ENCODE measurements at regions not wholly inside any gene's neighbourhood (a gene's known extent, or its start where the extent isn't known, plus 50 kb on each side); places are given as distances from the start of the nearest gene placed in this dataset.

GRCh38 chr18:55982992-55983391 lies 395.0 kb upstream of the TCF4 start:
- TF ChIP-seq, protein P1, sequence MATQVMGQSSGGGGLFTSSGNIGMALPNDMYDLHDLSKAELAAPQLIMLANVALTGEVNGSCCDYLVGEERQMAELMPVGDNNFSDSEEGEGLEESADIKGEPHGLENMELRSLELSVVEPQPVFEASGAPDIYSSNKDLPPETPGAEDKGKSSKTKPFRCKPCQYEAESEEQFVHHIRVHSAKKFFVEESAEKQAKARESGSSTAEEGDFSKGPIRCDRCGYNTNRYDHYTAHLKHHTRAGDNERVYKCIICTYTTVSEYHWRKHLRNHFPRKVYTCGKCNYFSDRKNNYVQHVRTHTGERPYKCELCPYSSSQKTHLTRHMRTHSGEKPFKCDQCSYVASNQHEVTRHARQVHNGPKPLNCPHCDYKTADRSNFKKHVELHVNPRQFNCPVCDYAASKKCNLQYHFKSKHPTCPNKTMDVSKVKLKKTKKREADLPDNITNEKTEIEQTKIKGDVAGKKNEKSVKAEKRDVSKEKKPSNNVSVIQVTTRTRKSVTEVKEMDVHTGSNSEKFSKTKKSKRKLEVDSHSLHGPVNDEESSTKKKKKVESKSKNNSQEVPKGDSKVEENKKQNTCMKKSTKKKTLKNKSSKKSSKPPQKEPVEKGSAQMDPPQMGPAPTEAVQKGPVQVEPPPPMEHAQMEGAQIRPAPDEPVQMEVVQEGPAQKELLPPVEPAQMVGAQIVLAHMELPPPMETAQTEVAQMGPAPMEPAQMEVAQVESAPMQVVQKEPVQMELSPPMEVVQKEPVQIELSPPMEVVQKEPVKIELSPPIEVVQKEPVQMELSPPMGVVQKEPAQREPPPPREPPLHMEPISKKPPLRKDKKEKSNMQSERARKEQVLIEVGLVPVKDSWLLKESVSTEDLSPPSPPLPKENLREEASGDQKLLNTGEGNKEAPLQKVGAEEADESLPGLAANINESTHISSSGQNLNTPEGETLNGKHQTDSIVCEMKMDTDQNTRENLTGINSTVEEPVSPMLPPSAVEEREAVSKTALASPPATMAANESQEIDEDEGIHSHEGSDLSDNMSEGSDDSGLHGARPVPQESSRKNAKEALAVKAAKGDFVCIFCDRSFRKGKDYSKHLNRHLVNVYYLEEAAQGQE (IDR thresholded peaks at IDR 0.05; ENCODE audit: insufficient read depth in 1 of 2, low read depth in 2 of 2, low read length in 2 of 2) = no peak
- TF ChIP-seq TAF1 (IDR thresholded peaks at IDR 0.05; ENCODE audit: borderline replicate concordance, insufficient read depth, low read length) (no peak), SIN3A (IDR thresholded peaks at IDR 0.05; ENCODE audit: borderline replicate concordance, insufficient read depth, low read length) (no peak), FOXP2 (optimal IDR thresholded peaks at IDR 0.05; ENCODE audit: borderline replicate concordance, extremely low read depth, extremely low read length, insufficient read depth) (no peak), POLR2AphosphoS5 (IDR thresholded peaks at IDR 0.05; ENCODE audit: low read depth, low read length) (no peak)

DNA sequence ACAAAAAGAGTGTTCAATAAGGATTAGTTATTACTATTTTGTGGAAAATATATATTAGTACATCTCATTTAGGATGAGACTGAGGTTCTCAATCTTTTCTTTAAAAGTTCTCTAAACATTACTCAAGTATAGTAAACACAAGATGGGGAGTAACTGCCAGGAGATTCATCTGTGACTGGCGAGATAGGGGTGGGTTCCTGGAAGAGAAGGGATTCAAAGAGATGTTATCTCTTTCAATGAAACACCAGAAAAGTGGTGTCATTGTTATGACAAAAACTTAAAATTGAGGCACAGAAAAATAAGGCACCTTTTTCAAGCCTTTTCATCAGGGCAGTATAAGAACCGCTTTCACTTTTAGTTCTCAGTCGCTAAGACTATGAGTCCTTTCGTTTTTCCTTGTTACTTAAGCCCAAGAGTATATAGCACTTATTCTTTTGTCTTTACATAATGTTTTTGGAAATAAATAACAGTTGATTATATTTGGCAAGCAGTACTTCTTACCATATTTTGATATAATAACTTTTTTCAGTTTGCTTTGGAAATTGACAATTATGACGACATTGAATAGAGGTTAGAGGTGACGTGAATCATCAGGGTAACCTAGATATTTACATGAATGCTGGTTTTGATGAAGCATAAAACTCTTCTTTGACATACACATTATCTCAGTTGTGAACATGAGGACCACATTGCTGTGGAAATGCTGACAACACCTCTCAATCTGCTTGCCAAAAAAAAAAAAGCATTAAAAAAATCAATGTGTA lies 393.9 kb upstream of the TCF4 start:
- TF ChIP-seq, protein P1 (IDR thresholded peaks at IDR 0.05; ENCODE audit: insufficient read depth in 1 of 2, low read depth in 2 of 2, low read length in 2 of 2) = no peak
- TF ChIP-seq FOXP2 (optimal IDR thresholded peaks at IDR 0.05; ENCODE audit: borderline replicate concordance, extremely low read depth, extremely low read length, insufficient read depth) (no peak), POLR2AphosphoS5 (IDR thresholded peaks at IDR 0.05; ENCODE audit: low read depth, low read length) (no peak), TAF1 (IDR thresholded peaks at IDR 0.05; ENCODE audit: borderline replicate concordance, insufficient read depth, low read length) (no peak), SIN3A (IDR thresholded peaks at IDR 0.05; ENCODE audit: borderline replicate concordance, insufficient read depth, low read length) (no peak)

DNA sequence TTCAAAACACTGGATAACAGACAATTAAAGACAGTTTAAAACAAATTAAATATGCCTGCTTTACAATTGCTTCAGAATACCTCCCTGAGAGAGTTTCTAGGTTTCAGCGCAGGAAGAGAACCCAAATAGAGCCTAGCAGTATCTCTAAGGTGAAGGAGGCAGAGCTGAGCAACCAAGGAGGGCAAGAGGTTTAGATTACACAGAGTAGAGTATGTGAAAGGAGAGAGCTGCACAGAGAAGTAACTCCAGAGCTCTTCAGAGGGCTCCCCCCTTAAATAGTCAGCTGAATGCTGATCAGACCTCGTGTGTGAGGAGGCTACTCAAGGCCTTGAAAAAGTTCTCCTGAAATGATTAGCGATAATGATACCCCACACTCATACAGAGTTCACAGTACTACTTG lies 386.5 kb upstream of the TCF4 start:
- TF ChIP-seq TAF1 (IDR thresholded peaks at IDR 0.05; ENCODE audit: borderline replicate concordance, insufficient read depth, low read length) (no peak), FOXP2 (optimal IDR thresholded peaks at IDR 0.05; ENCODE audit: borderline replicate concordance, extremely low read depth, extremely low read length, insufficient read depth) (no peak), POLR2AphosphoS5 (IDR thresholded peaks at IDR 0.05; ENCODE audit: low read depth, low read length) (no peak), SIN3A (IDR thresholded peaks at IDR 0.05; ENCODE audit: borderline replicate concordance, insufficient read depth, low read length) (no peak)
- TF ChIP-seq, protein P1 (IDR thresholded peaks at IDR 0.05; ENCODE audit: insufficient read depth in 1 of 2, low read depth in 2 of 2, low read length in 2 of 2) = no peak

GRCh38 chr18:55968550-55968949 lies 380.6 kb upstream of the TCF4 start:
- no peak for TF ChIP-seq FOXP2 (optimal IDR thresholded peaks at IDR 0.05; ENCODE audit: borderline replicate concordance, extremely low read depth, extremely low read length, insufficient read depth)
- TF ChIP-seq TAF1 (IDR thresholded peaks at IDR 0.05; ENCODE audit: borderline replicate concordance, insufficient read depth, low read length) = no peak
- no peak for TF ChIP-seq SIN3A (IDR thresholded peaks at IDR 0.05; ENCODE audit: borderline replicate concordance, insufficient read depth, low read length)
- no peak for TF ChIP-seq POLR2AphosphoS5 (IDR thresholded peaks at IDR 0.05; ENCODE audit: low read depth, low read length)
- TF ChIP-seq, protein P1 (IDR thresholded peaks at IDR 0.05; ENCODE audit: insufficient read depth in 1 of 2, low read depth in 2 of 2, low read length in 2 of 2) = no peak

All from PFSK-1 (cell line).